Effector CD8-positive, alpha-beta T cell (primary cell): ENCODE measurements at regions not wholly inside any gene's neighbourhood (a gene's known extent, or its start where the extent isn't known, plus 50 kb on each side); places are given as distances from the start of the nearest gene placed in this dataset.

Experiments used
- DNase-seq: peaks from one replicate; lab custom pipeline; 2025; lab: John Stamatoyannopoulos, UW

DNA sequence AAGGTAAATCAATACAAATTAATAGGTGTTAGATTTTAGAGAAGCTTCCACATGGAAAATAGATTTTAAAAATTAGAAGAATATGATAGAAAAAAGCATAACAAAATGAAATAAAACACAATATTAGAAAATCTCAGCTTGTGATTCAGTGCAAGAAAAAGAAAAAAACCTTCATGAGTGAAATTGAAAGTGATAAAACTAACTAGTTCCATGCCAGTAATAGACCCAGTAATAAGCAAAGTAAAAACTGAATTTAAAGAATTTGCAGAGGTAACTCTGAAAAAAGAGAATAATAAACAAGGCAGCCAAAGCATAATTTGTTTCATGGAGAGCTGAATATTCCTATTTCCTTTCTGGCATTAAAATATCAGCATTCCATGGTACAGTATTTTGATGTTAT is 174.3 kb upstream of the TENM3 start:
- no peak for DNase-seq

DNA sequence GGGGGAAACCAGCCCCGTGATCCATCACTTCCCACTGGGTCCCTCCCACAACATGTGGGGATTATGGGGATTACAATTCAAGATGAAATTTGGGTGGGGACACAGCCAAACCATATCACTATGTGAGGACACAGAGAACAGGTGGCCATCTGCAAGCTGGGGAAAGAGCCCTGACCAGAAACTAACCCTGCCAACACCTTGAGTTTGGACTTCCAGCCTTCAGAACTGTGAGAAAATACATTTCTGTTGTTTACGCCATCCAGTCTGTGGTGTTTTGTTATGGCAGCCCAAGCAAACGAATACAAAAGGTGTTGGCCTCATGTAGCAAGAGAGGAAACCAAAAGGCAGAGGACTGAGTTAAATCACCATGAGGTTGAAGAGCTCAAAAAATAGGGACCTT is 169.9 kb upstream of the TENM3 start:
- no peak for DNase-seq

DNA sequence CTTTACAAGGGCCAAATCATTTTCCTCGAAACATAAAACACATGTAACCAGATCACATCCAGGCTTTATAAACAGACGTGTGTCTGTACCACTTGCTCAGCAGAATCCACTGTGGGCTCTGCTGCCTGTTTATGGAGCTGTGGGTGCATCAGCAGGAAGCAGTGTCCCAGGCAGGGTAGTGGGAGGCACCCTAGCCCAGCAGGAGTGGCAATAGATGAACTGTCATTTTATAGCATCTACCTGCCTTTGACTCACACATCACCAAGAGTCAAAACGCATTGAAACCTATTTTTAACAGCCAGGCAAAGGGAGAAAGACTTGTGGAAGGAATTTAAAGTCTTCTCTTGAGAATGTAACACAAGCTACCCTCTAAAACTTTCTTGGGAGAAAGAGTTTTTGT is 169.1 kb upstream of the TENM3 start:
- DNase-seq: no peak

- no peak for DNase-seq
Observed at GRCh38 chr4:182074810-182075209, 168.4 kb upstream of the TENM3 start.

DNA sequence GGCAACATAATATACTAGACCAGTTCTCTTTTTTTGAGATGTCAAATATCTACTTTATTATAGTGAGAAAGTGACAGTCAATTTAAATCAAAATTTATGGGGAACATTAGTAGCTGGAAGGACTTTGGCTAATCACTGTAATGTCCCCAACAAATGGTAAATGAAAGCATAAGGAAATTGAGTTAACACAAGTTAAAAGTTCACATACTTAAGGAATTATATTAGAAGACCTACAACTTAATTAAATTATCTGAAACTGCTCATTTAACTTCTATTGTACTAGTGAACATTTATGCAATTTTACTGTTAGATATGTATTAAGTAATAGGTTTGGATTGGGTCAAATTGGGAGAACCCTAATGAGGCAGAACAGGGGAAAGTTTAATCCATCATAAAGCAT is 160.3 kb upstream of the TENM3 start:
- no peak for DNase-seq

GRCh38 chr4:182083671-182084410 is 159.4 kb upstream of the TENM3 start:
- DNase-seq: no peak

GRCh38 chr4:182085051-182085480 is 158.1 kb upstream of the TENM3 start:
- no peak for DNase-seq

GRCh38 chr4:182089326-182089725 is 153.9 kb upstream of the TENM3 start:
- DNase-seq: no peak

DNA sequence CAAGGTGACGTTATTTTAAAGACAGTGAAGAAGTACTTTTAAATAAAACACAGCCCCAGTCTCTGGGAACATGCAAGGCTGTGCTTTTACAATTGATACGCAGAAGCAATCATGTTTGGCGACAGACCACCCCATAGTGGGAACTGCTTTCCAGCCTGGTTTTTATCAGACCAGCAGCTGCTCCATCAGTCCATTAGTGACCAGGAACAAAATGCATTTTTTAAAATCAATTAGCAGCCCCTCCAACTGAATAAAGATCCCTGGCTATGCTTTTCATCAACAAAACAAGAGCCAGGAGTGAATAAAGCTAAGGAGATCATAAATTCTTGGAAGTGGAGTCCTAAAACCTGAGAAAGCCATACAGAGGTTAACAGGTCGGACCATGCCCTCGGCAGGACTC is 153.0 kb upstream of the TENM3 start:
- no peak for DNase-seq

GRCh38 chr4:182091128-182091527 is 152.1 kb upstream of the TENM3 start:
- DNase-seq: no peak

DNA sequence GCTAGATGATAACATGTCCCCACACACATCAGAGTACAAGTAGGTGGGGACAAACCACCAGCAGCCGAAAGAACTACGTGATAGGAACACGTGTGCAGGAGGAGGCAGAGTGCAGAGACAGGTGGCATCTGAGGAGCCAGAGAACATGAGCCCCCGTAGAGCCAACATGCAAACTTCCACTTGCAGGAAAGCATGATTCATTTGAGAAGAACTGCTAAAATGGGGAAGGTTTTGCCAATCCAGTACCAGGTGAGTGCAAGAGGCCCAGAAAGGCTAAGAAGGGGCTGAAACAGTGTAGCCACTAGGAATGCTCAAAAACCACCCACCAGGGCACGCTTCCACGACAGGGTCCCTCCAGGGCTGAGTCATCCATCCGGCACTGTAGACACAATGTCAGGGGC is 149.8 kb upstream of the TENM3 start:
- DNase-seq: no peak

GRCh38 chr4:182093935-182094334 is 149.3 kb upstream of the TENM3 start:
- no peak for DNase-seq

DNA sequence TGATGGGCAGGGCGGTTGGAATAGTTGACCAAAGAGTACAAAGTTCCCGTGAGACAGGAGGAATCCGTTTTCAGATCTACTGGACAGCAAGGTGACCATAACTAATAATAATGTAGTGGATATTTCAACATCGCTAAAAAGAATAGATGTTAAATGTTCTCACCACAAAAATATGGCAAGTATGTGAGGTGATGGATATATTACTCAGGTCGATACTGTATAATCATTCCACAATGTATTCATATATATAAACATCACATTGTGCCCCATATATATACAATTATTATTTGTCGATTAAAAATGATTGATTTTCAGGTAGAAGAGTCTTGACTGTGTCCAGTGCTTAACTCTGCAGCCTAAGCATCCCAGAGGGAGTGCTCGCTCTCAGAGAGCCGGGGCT is 141.6 kb upstream of the TENM3 start:
- DNase-seq: no peak

- DNase-seq: no peak
Observed at GRCh38 chr4:182102576-182102975, 140.6 kb upstream of the TENM3 start.

DNA sequence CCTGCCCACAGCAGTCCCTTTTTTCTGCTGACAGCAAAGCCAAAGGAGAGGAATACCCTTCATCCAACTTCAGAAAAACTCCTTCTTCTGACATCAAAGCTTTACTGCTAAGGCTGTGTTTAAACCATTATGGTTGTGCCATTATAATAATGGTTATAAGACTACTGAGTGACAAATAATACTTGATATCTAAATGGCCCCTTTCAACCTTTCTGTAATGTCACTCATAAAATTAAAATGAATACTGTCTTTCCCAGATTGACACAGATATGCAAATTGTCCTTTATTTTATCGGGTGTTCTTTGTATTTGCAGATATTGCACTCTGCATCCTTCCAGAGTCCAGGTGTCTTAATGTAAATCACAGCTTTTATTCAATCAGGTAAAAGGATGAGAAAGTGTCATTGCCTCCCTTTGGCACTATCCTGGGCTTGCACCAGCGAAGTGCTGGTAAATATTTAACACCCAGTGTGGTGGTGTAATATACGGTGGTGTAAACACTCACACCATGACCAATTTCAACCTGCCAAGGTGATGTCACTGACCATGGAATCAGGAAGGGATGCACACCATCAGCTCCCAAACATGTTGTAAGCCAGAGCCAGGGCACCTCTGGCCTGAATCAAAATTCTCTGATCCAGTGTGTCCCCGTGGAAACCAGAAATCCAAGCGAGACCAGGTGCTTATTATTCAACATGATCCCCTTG is 139.4 kb upstream of the TENM3 start:
- DNase-seq: no peak

GRCh38 chr4:182105416-182105815 is 137.8 kb upstream of the TENM3 start:
- no peak for DNase-seq

DNA sequence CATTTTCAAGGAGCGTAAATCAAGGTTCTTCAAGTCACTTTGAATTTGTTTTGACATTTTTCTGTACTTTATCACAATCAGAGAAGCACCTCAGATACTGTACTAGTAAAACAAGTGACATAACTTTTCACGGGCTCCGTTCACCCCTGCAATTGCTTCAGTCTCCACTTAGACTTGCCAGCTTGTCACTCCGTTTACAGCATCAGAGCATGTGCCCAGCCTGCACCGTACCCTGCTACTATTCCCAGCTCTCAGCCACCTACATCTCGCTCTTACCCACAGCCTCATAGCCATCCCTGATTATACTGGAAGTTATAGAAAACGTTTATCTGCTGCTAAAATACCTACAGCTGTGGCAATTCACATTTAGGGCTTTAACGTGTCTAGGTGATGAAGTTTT is 135.3 kb upstream of the TENM3 start:
- DNase-seq: no peak

- DNase-seq: no peak
Observed at GRCh38 chr4:182111586-182111985, 131.6 kb upstream of the TENM3 start.

GRCh38 chr4:182113779-182114178 is 129.4 kb upstream of the TENM3 start:
- no peak for DNase-seq

GRCh38 chr4:182124359-182124758 is 118.8 kb upstream of the TENM3 start:
- DNase-seq: no peak

DNA sequence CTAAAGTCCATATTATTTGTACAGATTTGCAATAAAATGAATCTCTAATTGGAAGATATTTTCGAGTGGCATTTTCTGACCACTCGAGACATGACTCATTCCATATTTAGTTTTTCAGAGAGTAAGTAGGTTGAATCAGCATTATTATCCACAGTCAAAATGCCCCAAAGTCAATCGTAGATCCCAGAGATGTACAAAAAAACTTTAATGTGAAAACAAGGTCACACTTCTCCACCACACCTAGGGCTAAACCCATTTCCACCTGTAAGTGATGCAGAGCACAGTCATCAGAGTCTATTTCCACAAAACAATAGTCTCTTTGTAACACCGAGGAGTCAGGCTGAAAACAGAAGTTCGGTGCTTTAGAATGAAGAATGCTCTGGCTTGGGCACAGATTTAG is 117.1 kb upstream of the TENM3 start:
- no peak for DNase-seq

DNA sequence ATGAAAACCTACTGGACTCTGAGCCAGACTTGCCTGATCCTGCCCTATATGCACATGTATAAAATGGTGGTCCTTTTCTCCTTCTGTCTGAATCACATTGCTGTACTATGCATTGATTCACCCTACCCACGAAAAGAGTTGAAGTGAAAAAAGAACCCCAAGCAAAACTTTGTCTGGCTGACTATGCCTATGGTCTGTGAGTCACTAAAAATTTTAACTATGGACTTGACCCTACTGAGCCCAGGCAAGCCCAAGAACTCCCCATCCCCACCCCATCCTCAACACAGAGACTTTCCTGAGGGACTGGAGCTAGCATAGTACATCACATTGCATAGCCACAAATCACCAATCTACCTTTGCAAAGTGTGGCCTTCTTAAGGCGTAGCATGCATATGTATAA is 116.6 kb upstream of the TENM3 start:
- no peak for DNase-seq

GRCh38 chr4:182133033-182133432 is 110.2 kb upstream of the TENM3 start:
- no peak for DNase-seq

- DNase-seq: no peak
Observed at GRCh38 chr4:182134261-182134660, 108.9 kb upstream of the TENM3 start.
